WI38 (cell line): ENCODE measurements at regions not wholly inside any gene's neighbourhood (a gene's known extent, or its start where the extent isn't known, plus 50 kb on each side); places are given as distances from the start of the nearest gene placed in this dataset.

Source experiments
- H3K4me3 ChIP-seq: 2 replicates; pipeline ENCODE4 v1.5.1; 2011; ENCODE audit warnings: low read depth, mild to moderate bottlenecking, control low read depth, low read length
- CTCF ChIP-seq: IDR thresholded peaks from 2 replicates; pipeline ENCODE4 v1.5.1; 2012; ENCODE audit warnings: low read depth, mild to moderate bottlenecking, control low read depth, low read length

- no peak overlapping the region for H3K4me3 ChIP-seq
- no peak for TF ChIP-seq CTCF
Observed at GRCh38 chr10:128267581-128267980, 141.4 kb upstream of the MKI67 start.

- H3K4me3 ChIP-seq = no peak overlapping the region
- TF ChIP-seq CTCF = 0 out of 2 replicates have a peak, but pooled peaks have one; percentile 5
Observed at GRCh38 chr10:128268015-128268722, 141.9 kb upstream of the MKI67 start.

GRCh38 chr10:128274938-128275337 lies 148.7 kb upstream of the MKI67 start:
- H3K4me3 ChIP-seq = no peak overlapping the region
- TF ChIP-seq CTCF = no peak

GRCh38 chr10:128275388-128276177 lies 149.4 kb upstream of the MKI67 start:
- TF ChIP-seq CTCF = no peak
- no peak overlapping the region for H3K4me3 ChIP-seq

- H3K4me3 ChIP-seq = no peak overlapping the region
- TF ChIP-seq CTCF = no peak
Observed at GRCh38 chr10:128277267-128277840, 151.1 kb upstream of the MKI67 start.

GRCh38 chr10:128278362-128278761 lies 152.1 kb upstream of the MKI67 start:
- H3K4me3 ChIP-seq = no peak overlapping the region
- TF ChIP-seq CTCF = no peak

- no peak overlapping the region for H3K4me3 ChIP-seq
- no peak for TF ChIP-seq CTCF
Observed at GRCh38 chr10:128280271-128280670, 154.0 kb upstream of the MKI67 start.
